SK-N-SH (cell line): ENCODE measurements at regions not wholly inside any gene's neighbourhood (a gene's known extent, or its start where the extent isn't known, plus 50 kb on each side); places are given as distances from the start of the nearest gene placed in this dataset.
"Not testable (repeated sequence)": the region's sequence is repeated elsewhere in the genome, so short reads cannot be mapped to it uniquely, and the experiment has no call there.

Experiments
- CHD2 ChIP-seq: fragments of 150-350 bp; IDR thresholded peaks from 2 replicates; pipeline ENCODE4 v1.6.1; 2018; ENCODE audit warnings: low read length; ENCODE audit not compliant: partially characterized antibody
- EP300 ChIP-seq, 2 experiments: IDR thresholded peaks; 2 replicates each; pipeline versions ENCODE4 v1.4.0 to v1.6.1; 2012; ENCODE audit warnings: borderline replicate concordance in 1 of 2, low read depth in 1 of 2, low read length in 1 of 2
- EZH2phosphoT487 ChIP-seq: fragments of 200-600 bp; sonication (generic); IDR thresholded peaks from 2 replicates; pipeline ENCODE4 v1.6.1; 2017; ENCODE audit warnings: low read depth, mixed run types, mild to moderate bottlenecking, antibody characterized with exemption, moderate library complexity, borderline replicate concordance
- RXRA ChIP-seq: IDR thresholded peaks from 2 replicates; pipeline ENCODE4 v1.4.0; 2012; ENCODE audit warnings: low read depth, mild to moderate bottlenecking, borderline replicate concordance
- TF ChIP-seq, protein P1 (sequence below): fragments of 200-600 bp; sonication (generic); IDR thresholded peaks from 2 replicates; pipeline ENCODE4 v1.6.1; 2017; ENCODE audit warnings: antibody characterized with exemption, mild to moderate bottlenecking, moderate library complexity
- TF ChIP-seq, protein P2 (sequence below): fragments of 150-350 bp; IDR thresholded peaks from 2 replicates; pipeline ENCODE4 v1.6.1; 2017; ENCODE audit warnings: antibody characterized with exemption, low read length, low read depth, borderline replicate concordance

GRCh38 chr9:67348562-67349423 lies 356.4 kb upstream of the SPATA31A3 start:
- TF ChIP-seq, protein P1, sequence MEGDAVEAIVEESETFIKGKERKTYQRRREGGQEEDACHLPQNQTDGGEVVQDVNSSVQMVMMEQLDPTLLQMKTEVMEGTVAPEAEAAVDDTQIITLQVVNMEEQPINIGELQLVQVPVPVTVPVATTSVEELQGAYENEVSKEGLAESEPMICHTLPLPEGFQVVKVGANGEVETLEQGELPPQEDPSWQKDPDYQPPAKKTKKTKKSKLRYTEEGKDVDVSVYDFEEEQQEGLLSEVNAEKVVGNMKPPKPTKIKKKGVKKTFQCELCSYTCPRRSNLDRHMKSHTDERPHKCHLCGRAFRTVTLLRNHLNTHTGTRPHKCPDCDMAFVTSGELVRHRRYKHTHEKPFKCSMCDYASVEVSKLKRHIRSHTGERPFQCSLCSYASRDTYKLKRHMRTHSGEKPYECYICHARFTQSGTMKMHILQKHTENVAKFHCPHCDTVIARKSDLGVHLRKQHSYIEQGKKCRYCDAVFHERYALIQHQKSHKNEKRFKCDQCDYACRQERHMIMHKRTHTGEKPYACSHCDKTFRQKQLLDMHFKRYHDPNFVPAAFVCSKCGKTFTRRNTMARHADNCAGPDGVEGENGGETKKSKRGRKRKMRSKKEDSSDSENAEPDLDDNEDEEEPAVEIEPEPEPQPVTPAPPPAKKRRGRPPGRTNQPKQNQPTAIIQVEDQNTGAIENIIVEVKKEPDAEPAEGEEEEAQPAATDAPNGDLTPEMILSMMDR, result not testable (repeated sequence)
- not testable (repeated sequence) for TF ChIP-seq EZH2phosphoT487; CHD2; RXRA; EP300 (IDR thresholded peaks at IDR 0.05; ENCODE audit: borderline replicate concordance in 1 of 2, low read depth in 1 of 2, low read length in 1 of 2)
- TF ChIP-seq, protein P2, sequence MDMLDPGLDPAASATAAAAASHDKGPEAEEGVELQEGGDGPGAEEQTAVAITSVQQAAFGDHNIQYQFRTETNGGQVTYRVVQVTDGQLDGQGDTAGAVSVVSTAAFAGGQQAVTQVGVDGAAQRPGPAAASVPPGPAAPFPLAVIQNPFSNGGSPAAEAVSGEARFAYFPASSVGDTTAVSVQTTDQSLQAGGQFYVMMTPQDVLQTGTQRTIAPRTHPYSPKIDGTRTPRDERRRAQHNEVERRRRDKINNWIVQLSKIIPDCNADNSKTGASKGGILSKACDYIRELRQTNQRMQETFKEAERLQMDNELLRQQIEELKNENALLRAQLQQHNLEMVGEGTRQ, result not testable (repeated sequence)
